ENCODE measurements at regions not wholly inside any gene's neighbourhood (a gene's known extent, or its start where the extent isn't known, plus 50 kb on each side); places are given as distances from the start of the nearest gene placed in this dataset.
"Not testable (repeated sequence)": the region's sequence is repeated elsewhere in the genome, so short reads cannot be mapped to it uniquely, and the experiment has no call there.

GRCh38 chr6:105869835-105870440, 216.2 kb upstream of the PRDM1 start:
- Mint-ChIP-seq H3K9me3 (ENCODE audit: low read depth) (no peaks in the 10 kb centered on the region), H3K36me3 (ENCODE audit: low read depth) (peaks cover 6% of the 10 kb centered on the region), H3K4me3 (ENCODE audit: unreplicated experiment) (no peak overlapping the region), H3K27me3 (ENCODE audit: low read depth) (peaks cover 35% of the 10 kb centered on the region), H3K27ac (ENCODE audit: unreplicated experiment) (no peak overlapping the region), H3K4me1 (ENCODE audit: low read depth) (no peaks in the 10 kb centered on the region)
- TF ChIP-seq CTCF (IDR thresholded peaks at IDR 0.05): no peak
- DNase-seq (ENCODE audit: low spot score): no peak

- Mint-ChIP-seq H3K36me3 (ENCODE audit: low read depth) (peaks cover 8% of the 10 kb centered on the region), H3K27ac (ENCODE audit: unreplicated experiment) (no peak overlapping the region), H3K27me3 (ENCODE audit: low read depth) (peaks cover 41% of the 10 kb centered on the region), H3K4me1 (ENCODE audit: low read depth) (no peaks in the 10 kb centered on the region), H3K4me3 (ENCODE audit: unreplicated experiment) (no peak overlapping the region), H3K9me3 (ENCODE audit: low read depth) (peaks cover 3% of the 10 kb centered on the region)
- no peak for DNase-seq (ENCODE audit: low spot score)
- TF ChIP-seq CTCF (IDR thresholded peaks at IDR 0.05): no peak
These were observed 217.2 kb upstream of the PRDM1 start for GRCh38 chr6:105868823-105869460.

GRCh38 chr6:105867821-105868220, 218.3 kb upstream of the PRDM1 start:
- Mint-ChIP-seq H3K4me1 (ENCODE audit: low read depth) (no peaks in the 10 kb centered on the region), H3K4me3 (ENCODE audit: unreplicated experiment) (no peak overlapping the region), H3K27ac (ENCODE audit: unreplicated experiment) (no peak overlapping the region), H3K9me3 (ENCODE audit: low read depth) (peaks cover 3% of the 10 kb centered on the region), H3K36me3 (ENCODE audit: low read depth) (peaks cover 8% of the 10 kb centered on the region), H3K27me3 (ENCODE audit: low read depth) (peaks cover 46% of the 10 kb centered on the region)
- no peak for TF ChIP-seq CTCF (IDR thresholded peaks at IDR 0.05)
- no peak for DNase-seq (ENCODE audit: low spot score)

- peaks cover 8% of the 10 kb centered on the region for H3K36me3 Mint-ChIP-seq (ENCODE audit: low read depth)
- peaks cover 3% of the 10 kb centered on the region for H3K9me3 Mint-ChIP-seq (ENCODE audit: low read depth)
- DNase-seq (ENCODE audit: low spot score): no peak
- H3K27me3 Mint-ChIP-seq (ENCODE audit: low read depth): peaks cover 45% of the 10 kb centered on the region
- TF ChIP-seq CTCF (IDR thresholded peaks at IDR 0.05): no peak
- H3K4me3 Mint-ChIP-seq (ENCODE audit: unreplicated experiment): no peak overlapping the region
- no peak overlapping the region for H3K27ac Mint-ChIP-seq (ENCODE audit: unreplicated experiment)
- no peaks in the 10 kb centered on the region for H3K4me1 Mint-ChIP-seq (ENCODE audit: low read depth)
These were observed 218.9 kb upstream of the PRDM1 start for GRCh38 chr6:105867277-105867676.

- Mint-ChIP-seq H3K4me3 (ENCODE audit: unreplicated experiment) (no peak overlapping the region), H3K27ac (ENCODE audit: unreplicated experiment) (no peak overlapping the region), H3K27me3 (ENCODE audit: low read depth) (peaks cover 31% of the 10 kb centered on the region), H3K9me3 (ENCODE audit: low read depth) (peaks cover 3% of the 10 kb centered on the region), H3K36me3 (ENCODE audit: low read depth) (peaks cover 8% of the 10 kb centered on the region), H3K4me1 (ENCODE audit: low read depth) (no peaks in the 10 kb centered on the region)
- no peak for DNase-seq (ENCODE audit: low spot score)
- no peak for TF ChIP-seq CTCF (IDR thresholded peaks at IDR 0.05)
These were observed 223.1 kb upstream of the PRDM1 start for GRCh38 chr6:105862936-105863607.

- H3K27ac Mint-ChIP-seq (ENCODE audit: unreplicated experiment); H3K4me3 Mint-ChIP-seq (ENCODE audit: unreplicated experiment); H3K9me3 Mint-ChIP-seq (ENCODE audit: low read depth); DNase-seq (ENCODE audit: low spot score); H3K4me1 Mint-ChIP-seq (ENCODE audit: low read depth); H3K36me3 Mint-ChIP-seq (ENCODE audit: low read depth): not testable (repeated sequence)
- peaks cover 17% of the 10 kb centered on the region for H3K27me3 Mint-ChIP-seq (ENCODE audit: low read depth)
These were observed 225.2 kb upstream of the PRDM1 start for GRCh38 chr6:105860927-105861326.
